Sigmoid colon (tissue), 4 donors: ENCODE measurements at regions not wholly inside any gene's neighbourhood (a gene's known extent, or its start where the extent isn't known, plus 50 kb on each side); places are given as distances from the start of the nearest gene placed in this dataset.

Experiments used
- CTCF ChIP-seq, 4 experiments: fragments of 450-650 bp in 3 of 4; fragments of 200-600 bp in 1 of 4; IDR thresholded peaks; one replicate each; pipeline ENCODE4 v1.5.1; 2016 to 2019; ENCODE audit warnings: antibody characterized with exemption in 4 of 4, mild to moderate bottlenecking in 3 of 4, moderate library complexity in 2 of 4
- EP300 ChIP-seq, 4 donors: sonication (generic); formaldehyde crosslinking; IDR thresholded peaks; one replicate each; pipeline ENCODE4 v1.6.1; 2017; ENCODE audit warnings: antibody characterized with exemption in 4 of 4
- POLR2A ChIP-seq, 2 donors: fragments of 450-650 bp; IDR thresholded peaks; one replicate each; pipeline ENCODE4 v1.6.1; 2016; ENCODE audit warnings: antibody characterized with exemption in 2 of 2, mild to moderate bottlenecking in 2 of 2, moderate library complexity in 2 of 2
- POLR2AphosphoS5 ChIP-seq, 4 donors: sonication (generic); formaldehyde crosslinking; IDR thresholded peaks; one replicate each; pipeline ENCODE4 v1.6.1; 2017; ENCODE audit warnings: antibody characterized with exemption in 4 of 4

- TF ChIP-seq POLR2A (IDR thresholded peaks at IDR 0.05) = no peak
- TF ChIP-seq CTCF (IDR thresholded peaks at IDR 0.05) = no peak
- TF ChIP-seq EP300 (IDR thresholded peaks at IDR 0.05) = no peak
- no peak for TF ChIP-seq POLR2AphosphoS5 (IDR thresholded peaks at IDR 0.05)
Measured at GRCh38 chr7:137073571-137074325, 205.3 kb downstream of the CHRM2 start.
